ENCODE measurements at regions not wholly inside any gene's neighbourhood (a gene's known extent, or its start where the extent isn't known, plus 50 kb on each side); places are given as distances from the start of the nearest gene placed in this dataset.
"Not testable (repeated sequence)": the region's sequence is repeated elsewhere in the genome, so short reads cannot be mapped to it uniquely, and the experiment has no call there.

DNA sequence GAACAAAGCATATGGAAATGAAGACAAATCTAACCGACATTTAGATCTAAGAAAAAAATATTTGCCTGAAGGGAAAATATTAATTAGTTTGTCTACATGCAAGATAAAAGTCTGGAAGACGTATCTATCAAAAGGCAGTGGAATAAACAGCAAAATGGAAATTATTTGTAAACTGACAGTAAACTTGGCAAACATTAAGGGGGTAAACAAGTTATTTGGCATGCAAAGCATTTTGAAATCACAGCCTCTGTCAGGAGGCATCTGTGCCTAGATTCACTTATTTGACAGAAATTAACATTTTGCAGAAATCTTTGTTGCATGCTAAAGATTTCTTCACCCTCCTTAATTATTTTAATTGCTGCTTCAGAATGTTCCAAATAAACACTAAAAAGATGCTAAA lies 1065.8 kb upstream of the POU3F4 start:
- H3K9me3 Mint-ChIP-seq (ENCODE audit: unreplicated experiment) = peaks cover 56% of the 10 kb centered on the region
- H3K27me3 Mint-ChIP-seq (ENCODE audit: unreplicated experiment) = no peaks in the 10 kb centered on the region
- H3K4me1 Mint-ChIP-seq (ENCODE audit: unreplicated experiment) = no peaks in the 10 kb centered on the region
- no peaks in the 10 kb centered on the region for H3K36me3 Mint-ChIP-seq (ENCODE audit: unreplicated experiment)
- TF ChIP-seq CTCF (IDR thresholded peaks at IDR 0.05) = no peak
- no peak for DNase-seq (ENCODE audit: extremely low spot score, unreplicated experiment)
- H3K27ac Mint-ChIP-seq (ENCODE audit: unreplicated experiment) = no peak overlapping the region
- H3K4me3 Mint-ChIP-seq (ENCODE audit: unreplicated experiment) = no peak overlapping the region

DNA sequence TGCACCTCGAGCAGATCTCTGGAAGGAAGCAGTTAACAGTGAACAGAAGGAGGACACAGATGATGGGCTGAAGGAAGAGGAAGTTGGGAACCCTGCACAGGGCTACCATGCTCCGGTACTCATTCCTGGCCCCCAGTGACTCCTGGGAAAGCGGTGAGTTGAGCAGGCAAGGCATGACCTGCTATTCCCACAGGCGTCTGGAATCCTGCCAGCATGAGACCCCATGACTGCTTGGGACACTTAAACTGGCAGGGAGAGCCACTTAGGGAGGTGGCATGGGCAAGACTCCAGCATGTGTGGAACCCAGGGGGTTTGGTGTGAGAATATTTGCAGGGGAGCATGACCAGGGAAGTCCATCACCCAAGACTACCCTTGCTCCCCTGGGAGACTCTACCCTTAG lies 1056.4 kb upstream of the POU3F4 start:
- H3K4me3 Mint-ChIP-seq (ENCODE audit: unreplicated experiment) = no peak overlapping the region
- no peak for DNase-seq (ENCODE audit: extremely low spot score, unreplicated experiment)
- H3K27ac Mint-ChIP-seq (ENCODE audit: unreplicated experiment) = no peak overlapping the region
- no peaks in the 10 kb centered on the region for H3K36me3 Mint-ChIP-seq (ENCODE audit: unreplicated experiment)
- no peaks in the 10 kb centered on the region for H3K27me3 Mint-ChIP-seq (ENCODE audit: unreplicated experiment)
- no peak for TF ChIP-seq CTCF (IDR thresholded peaks at IDR 0.05)
- no peaks in the 10 kb centered on the region for H3K4me1 Mint-ChIP-seq (ENCODE audit: unreplicated experiment)
- peaks cover 70% of the 10 kb centered on the region for H3K9me3 Mint-ChIP-seq (ENCODE audit: unreplicated experiment)

GRCh38 chrX:82455852-82456251 lies 1052.2 kb upstream of the POU3F4 start:
- not testable (repeated sequence) for DNase-seq (ENCODE audit: extremely low spot score, unreplicated experiment); H3K4me1 Mint-ChIP-seq (ENCODE audit: unreplicated experiment)
- peaks cover 51% of the 10 kb centered on the region for H3K9me3 Mint-ChIP-seq (ENCODE audit: unreplicated experiment)

DNA sequence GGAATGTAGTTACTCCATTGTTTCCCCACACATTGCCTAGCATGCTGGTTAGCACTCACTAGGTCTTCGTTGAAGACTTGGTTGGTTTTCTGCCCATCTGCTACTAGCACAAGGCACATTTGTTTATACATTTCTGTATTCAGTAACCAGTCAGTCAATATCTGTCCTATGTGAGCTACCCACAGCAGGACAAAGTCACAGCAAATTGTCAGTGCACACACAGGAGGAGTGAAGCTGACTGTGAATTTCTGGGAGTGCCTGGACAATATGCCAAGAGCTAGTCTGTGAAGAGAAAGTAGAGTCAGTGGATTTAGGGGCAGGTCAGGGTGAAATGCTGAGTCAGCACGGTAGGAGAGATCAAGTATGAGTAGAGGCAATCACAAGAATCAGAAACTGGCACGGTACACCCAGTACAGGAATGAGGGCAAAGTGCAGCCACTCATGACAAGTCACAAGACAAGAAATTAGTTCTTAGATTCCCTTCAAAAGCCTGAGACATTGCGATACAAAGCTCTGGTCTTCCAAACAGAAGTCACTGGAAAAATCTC lies 1049.8 kb upstream of the POU3F4 start:
- Mint-ChIP-seq H3K27me3 (ENCODE audit: unreplicated experiment) (no peaks in the 10 kb centered on the region), H3K27ac (ENCODE audit: unreplicated experiment) (no peak overlapping the region), H3K4me3 (ENCODE audit: unreplicated experiment) (no peak overlapping the region), H3K36me3 (ENCODE audit: unreplicated experiment) (no peaks in the 10 kb centered on the region), H3K9me3 (ENCODE audit: unreplicated experiment) (peaks cover 35% of the 10 kb centered on the region), H3K4me1 (ENCODE audit: unreplicated experiment) (no peaks in the 10 kb centered on the region)
- no peak for DNase-seq (ENCODE audit: extremely low spot score, unreplicated experiment)
- TF ChIP-seq CTCF (IDR thresholded peaks at IDR 0.05) = no peak

More at GRCh38 chrX:82455852-82456251, 1052.2 kb upstream of the POU3F4 start:
- not testable (repeated sequence) for H3K27me3 Mint-ChIP-seq (ENCODE audit: unreplicated experiment); H3K4me3 Mint-ChIP-seq (ENCODE audit: unreplicated experiment); H3K36me3 Mint-ChIP-seq (ENCODE audit: unreplicated experiment); H3K27ac Mint-ChIP-seq (ENCODE audit: unreplicated experiment)

DNA sequence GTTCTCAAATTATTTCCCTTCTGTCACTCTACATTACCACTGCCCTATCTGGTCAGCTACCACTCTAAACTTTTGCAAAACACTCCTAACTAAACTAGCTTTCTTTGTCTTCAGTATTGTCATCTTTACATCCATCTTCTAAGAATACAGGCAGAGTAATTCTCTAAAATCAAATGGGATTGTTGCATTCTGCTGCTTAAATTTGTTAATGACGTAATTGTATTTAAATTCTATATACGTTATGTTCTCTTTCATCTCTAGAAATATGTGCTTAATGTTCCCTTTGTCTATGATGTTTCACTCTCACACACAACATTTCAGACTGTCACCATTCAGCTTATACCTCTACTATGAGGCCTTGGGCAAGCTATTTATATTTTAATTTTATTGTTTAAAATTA lies 1041.1 kb upstream of the POU3F4 start:
- no peak overlapping the region for H3K27ac Mint-ChIP-seq (ENCODE audit: unreplicated experiment)
- no peaks in the 10 kb centered on the region for H3K4me1 Mint-ChIP-seq (ENCODE audit: unreplicated experiment)
- no peak overlapping the region for H3K4me3 Mint-ChIP-seq (ENCODE audit: unreplicated experiment)
- H3K36me3 Mint-ChIP-seq (ENCODE audit: unreplicated experiment) = no peaks in the 10 kb centered on the region
- H3K27me3 Mint-ChIP-seq (ENCODE audit: unreplicated experiment) = no peaks in the 10 kb centered on the region
- TF ChIP-seq CTCF (IDR thresholded peaks at IDR 0.05) = no peak
- no peak for DNase-seq (ENCODE audit: extremely low spot score, unreplicated experiment)
- peaks cover 36% of the 10 kb centered on the region for H3K9me3 Mint-ChIP-seq (ENCODE audit: unreplicated experiment)

All from osteocyte (in vitro differentiated cells).